ENCODE measurements at regions not wholly inside any gene's neighbourhood (a gene's known extent, or its start where the extent isn't known, plus 50 kb on each side); places are given as distances from the start of the nearest gene placed in this dataset.

DNA sequence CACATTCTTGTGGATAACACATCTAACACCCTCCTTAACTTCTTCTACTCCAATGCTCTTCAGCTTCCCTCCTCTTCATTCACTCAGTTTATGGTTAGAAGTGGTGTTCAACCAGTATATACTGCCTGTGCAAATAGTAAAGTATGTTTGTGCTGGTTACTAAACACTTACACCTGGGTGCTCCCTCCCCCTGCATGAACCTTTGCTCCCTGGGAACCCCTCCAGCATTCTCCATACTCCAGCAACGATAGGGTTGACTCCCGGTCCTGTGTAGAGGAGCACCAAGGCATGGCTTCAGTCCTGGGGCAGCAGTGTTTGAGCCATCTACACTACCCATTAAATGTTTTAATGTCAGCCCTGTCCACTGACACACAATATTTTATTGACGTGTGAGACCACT lies 407.5 kb upstream of the DPH6 start (continued):
- no peak for TF ChIP-seq BACH1 (IDR thresholded peaks at IDR 0.05; ENCODE audit: borderline replicate concordance)
- TF ChIP-seq CREB1 (IDR thresholded peaks at IDR 0.05; ENCODE audit: low read depth), result no peak
- no peak for TF ChIP-seq ZNF207 (IDR thresholded peaks at IDR 0.05; ENCODE audit: borderline replicate concordance)
- TF ChIP-seq, protein P1, sequence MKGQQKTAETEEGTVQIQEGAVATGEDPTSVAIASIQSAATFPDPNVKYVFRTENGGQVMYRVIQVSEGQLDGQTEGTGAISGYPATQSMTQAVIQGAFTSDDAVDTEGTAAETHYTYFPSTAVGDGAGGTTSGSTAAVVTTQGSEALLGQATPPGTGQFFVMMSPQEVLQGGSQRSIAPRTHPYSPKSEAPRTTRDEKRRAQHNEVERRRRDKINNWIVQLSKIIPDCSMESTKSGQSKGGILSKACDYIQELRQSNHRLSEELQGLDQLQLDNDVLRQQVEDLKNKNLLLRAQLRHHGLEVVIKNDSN (IDR thresholded peaks at IDR 0.05; ENCODE audit: borderline replicate concordance, extremely low read length, insufficient read depth, low read depth, low read length), result no peak
- TF ChIP-seq, protein P2, sequence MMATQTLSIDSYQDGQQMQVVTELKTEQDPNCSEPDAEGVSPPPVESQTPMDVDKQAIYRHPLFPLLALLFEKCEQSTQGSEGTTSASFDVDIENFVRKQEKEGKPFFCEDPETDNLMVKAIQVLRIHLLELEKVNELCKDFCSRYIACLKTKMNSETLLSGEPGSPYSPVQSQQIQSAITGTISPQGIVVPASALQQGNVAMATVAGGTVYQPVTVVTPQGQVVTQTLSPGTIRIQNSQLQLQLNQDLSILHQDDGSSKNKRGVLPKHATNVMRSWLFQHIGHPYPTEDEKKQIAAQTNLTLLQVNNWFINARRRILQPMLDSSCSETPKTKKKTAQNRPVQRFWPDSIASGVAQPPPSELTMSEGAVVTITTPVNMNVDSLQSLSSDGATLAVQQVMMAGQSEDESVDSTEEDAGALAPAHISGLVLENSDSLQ (IDR thresholded peaks at IDR 0.05), result no peak
- TF ChIP-seq HDGF (IDR thresholded peaks at IDR 0.05), result no peak

DNA sequence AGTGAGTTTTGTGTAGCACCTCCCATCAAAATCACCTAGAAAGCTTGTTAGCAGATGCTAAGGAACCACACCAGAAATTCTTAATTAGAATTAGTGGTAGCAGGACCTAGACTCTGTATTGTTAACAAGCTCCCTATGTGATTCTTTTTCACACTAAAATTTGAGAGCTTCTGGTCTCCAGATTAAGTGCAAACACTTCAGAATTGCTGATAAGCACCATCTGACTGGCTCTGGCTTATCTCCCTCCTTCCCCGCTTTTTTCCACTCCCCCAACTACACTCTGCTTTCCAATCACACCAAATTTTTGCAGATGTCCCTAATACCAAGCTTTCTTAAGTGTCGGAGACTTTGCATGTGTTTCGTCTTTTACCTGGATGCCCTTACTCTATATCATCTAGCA lies 410.1 kb upstream of the DPH6 start:
- DNase-seq (ENCODE audit: low read depth, low spot score) (no peak), ATAC-seq (no peak), FAIRE-seq (no peak)
- 46% methylated on average over 3 of the region's 3 CpGs for WGBS (ENCODE audit: insufficient coverage, insufficient replicate concordance, low lambda C conversion rate, missing lambda C conversion rate)
- ChIA-PET RAD21 (ENCODE audit: unreplicated experiment) (no interaction called here), SMC1A (ENCODE audit: uncharacterized antibody, unreplicated experiment) (interaction anchor here (1.6 kb wide), 1 partner anchor 12 kb away, joined by 3 read pairs; no protein-coding TSS in a partner anchor), CTCF (no interaction called here), POLR2A (no interaction called here)
- Histone ChIP-seq H3K4me1 (ENCODE audit: control insufficient read depth, insufficient read depth, low read length) (no peaks in the 10 kb centered on the region), H3K4me2 (ENCODE audit: control insufficient read depth, insufficient read depth) (no peak overlapping the region), H3K9me3 (replicated peaks; ENCODE audit: control insufficient read depth, insufficient read depth, low read length) (no peaks in the 10 kb centered on the region), H3K4me3 (no peak overlapping the region), H3K79me2 (ENCODE audit: control insufficient read depth, insufficient read depth, low read length) (no peaks in the 10 kb centered on the region), H3K27me3 (replicated peaks in 1 of 2; ENCODE audit: control insufficient read depth in 2 of 2, insufficient read depth in 2 of 2, low read length in 1 of 2) (no peaks in the 10 kb centered on the region), H4K20me1 (ENCODE audit: control insufficient read depth, insufficient read depth) (no peaks in the 10 kb centered on the region), H2AFZ (ENCODE audit: control insufficient read depth, low read depth, low read length) (no peak overlapping the region), H3K27ac (ENCODE audit: control insufficient read depth, insufficient read depth) (no peak overlapping the region), H3K36me3 (ENCODE audit: control insufficient read depth in 2 of 2, insufficient read depth in 2 of 2, low read length in 1 of 2) (no peaks in the 10 kb centered on the region), H3K9ac (ENCODE audit: control insufficient read depth, insufficient read depth, low read length) (no peak overlapping the region)
- intact Hi-C loops (cut with micrococcal nuclease; ENCODE audit: unreplicated experiment) (no loop called here), in situ Hi-C loops (cut with MboI) (no loop called here)
- no TSS peak for BruUV-seq (replicated peaks)
- TF ChIP-seq ATF7 (IDR thresholded peaks at IDR 0.05; ENCODE audit: low read depth), result no peak
- no peak for TF ChIP-seq LARP7 (IDR thresholded peaks at IDR 0.05)
- TF ChIP-seq BCL11A (IDR thresholded peaks at IDR 0.05; ENCODE audit: low read depth, low read length), result no peak
- TF ChIP-seq DPF2 (IDR thresholded peaks at IDR 0.05), result no peak
- TF ChIP-seq RELA (IDR thresholded peaks at IDR 0.05; ENCODE audit: borderline replicate concordance, partially characterized antibody), result no peak
- no peak for TF ChIP-seq SMAD1 (IDR thresholded peaks at IDR 0.05; ENCODE audit: low read depth, partially characterized antibody)
- no peak for TF ChIP-seq RCOR1 (conservative IDR thresholded peaks at IDR 0.05; ENCODE audit: low read depth, low read length)
- TF ChIP-seq MYC (IDR thresholded peaks at IDR 0.05; ENCODE audit: insufficient read depth, insufficient read length, insufficient replicate concordance, low read length, severe bottlenecking), result no peak
- TF ChIP-seq WRNIP1 (IDR thresholded peaks at IDR 0.05; ENCODE audit: borderline replicate concordance, low read depth, low read length), result no peak
- no peak for TF ChIP-seq MEF2A (IDR thresholded peaks at IDR 0.05; ENCODE audit: insufficient read depth, low read depth, low read length)
- TF ChIP-seq HCFC1 (IDR thresholded peaks at IDR 0.05; ENCODE audit: low read length), result no peak
- TF ChIP-seq, protein P3, sequence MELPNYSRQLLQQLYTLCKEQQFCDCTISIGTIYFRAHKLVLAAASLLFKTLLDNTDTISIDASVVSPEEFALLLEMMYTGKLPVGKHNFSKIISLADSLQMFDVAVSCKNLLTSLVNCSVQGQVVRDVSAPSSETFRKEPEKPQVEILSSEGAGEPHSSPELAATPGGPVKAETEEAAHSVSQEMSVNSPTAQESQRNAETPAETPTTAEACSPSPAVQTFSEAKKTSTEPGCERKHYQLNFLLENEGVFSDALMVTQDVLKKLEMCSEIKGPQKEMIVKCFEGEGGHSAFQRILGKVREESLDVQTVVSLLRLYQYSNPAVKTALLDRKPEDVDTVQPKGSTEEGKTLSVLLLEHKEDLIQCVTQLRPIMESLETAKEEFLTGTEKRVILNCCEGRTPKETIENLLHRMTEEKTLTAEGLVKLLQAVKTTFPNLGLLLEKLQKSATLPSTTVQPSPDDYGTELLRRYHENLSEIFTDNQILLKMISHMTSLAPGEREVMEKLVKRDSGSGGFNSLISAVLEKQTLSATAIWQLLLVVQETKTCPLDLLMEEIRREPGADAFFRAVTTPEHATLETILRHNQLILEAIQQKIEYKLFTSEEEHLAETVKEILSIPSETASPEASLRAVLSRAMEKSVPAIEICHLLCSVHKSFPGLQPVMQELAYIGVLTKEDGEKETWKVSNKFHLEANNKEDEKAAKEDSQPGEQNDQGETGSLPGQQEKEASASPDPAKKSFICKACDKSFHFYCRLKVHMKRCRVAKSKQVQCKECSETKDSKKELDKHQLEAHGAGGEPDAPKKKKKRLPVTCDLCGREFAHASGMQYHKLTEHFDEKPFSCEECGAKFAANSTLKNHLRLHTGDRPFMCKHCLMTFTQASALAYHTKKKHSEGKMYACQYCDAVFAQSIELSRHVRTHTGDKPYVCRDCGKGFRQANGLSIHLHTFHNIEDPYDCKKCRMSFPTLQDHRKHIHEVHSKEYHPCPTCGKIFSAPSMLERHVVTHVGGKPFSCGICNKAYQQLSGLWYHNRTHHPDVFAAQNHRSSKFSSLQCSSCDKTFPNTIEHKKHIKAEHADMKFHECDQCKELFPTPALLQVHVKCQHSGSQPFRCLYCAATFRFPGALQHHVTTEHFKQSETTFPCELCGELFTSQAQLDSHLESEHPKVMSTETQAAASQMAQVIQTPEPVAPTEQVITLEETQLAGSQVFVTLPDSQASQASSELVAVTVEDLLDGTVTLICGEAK (IDR thresholded peaks at IDR 0.05; ENCODE audit: borderline replicate concordance), result no peak
- TF ChIP-seq TCF7 (IDR thresholded peaks at IDR 0.05; ENCODE audit: borderline replicate concordance), result no peak
- TF ChIP-seq STAT1 (conservative IDR thresholded peaks at IDR 0.05), result no peak

All from GM12878 (cell line).